HEK293T (cell line): ENCODE measurements at regions not wholly inside any gene's neighbourhood (a gene's known extent, or its start where the extent isn't known, plus 50 kb on each side); places are given as distances from the start of the nearest gene placed in this dataset.

Source experiments
- CTCF ChIA-PET: fragments of 350-600 bp; formaldehyde crosslinking; extraction: SDS; loops from one replicate; lab custom pipeline; 2021; ENCODE audit warnings: antibody characterized with exemption, inconsistent platforms; lab: Yijun Ruan, JAX
- POLR2A ChIA-PET: fragments of 350-600 bp; formaldehyde crosslinking; extraction: SDS; loops from one replicate; lab custom pipeline; 2020; ENCODE audit warnings: antibody characterized with exemption, inconsistent platforms; lab: Yijun Ruan, JAX
- DNase-seq: peaks from one replicate; pipeline ENCODE4 v3.0.0; 2012; ENCODE audit warnings: mixed read lengths; ENCODE audit errors: extremely low spot score
- ARNT ChIP-seq: fragments of 450-650 bp; IDR thresholded peaks from 2 replicates; pipeline ENCODE4 v1.6.1; 2017; ENCODE audit warnings: mild to moderate bottlenecking
- BHLHE40 ChIP-seq: fragments of 450-650 bp; IDR thresholded peaks from 2 replicates; pipeline ENCODE4 v1.6.1; 2016; ENCODE audit warnings: mild to moderate bottlenecking, moderate library complexity, borderline replicate concordance
- CTBP1 ChIP-seq: fragments of 450-650 bp; IDR thresholded peaks from 2 replicates; pipeline ENCODE4 v1.6.1; 2016; ENCODE audit warnings: borderline replicate concordance
- ELF4 ChIP-seq: fragments of 450-650 bp; IDR thresholded peaks from 2 replicates; pipeline ENCODE4 v1.6.1; 2017; ENCODE audit warnings: antibody characterized with exemption
- FOXA1 ChIP-seq: fragments of 450-650 bp; IDR thresholded peaks from 2 replicates; pipeline ENCODE4 v1.6.1; 2016; ENCODE audit warnings: mild to moderate bottlenecking
- FOXK2 ChIP-seq: fragments of 450-650 bp; IDR thresholded peaks from 2 replicates; pipeline ENCODE4 v1.6.1; 2016; ENCODE audit warnings: mild to moderate bottlenecking
- FOXM1 ChIP-seq: fragments of 450-650 bp; IDR thresholded peaks from 2 replicates; pipeline ENCODE4 v1.6.1; 2017; ENCODE audit warnings: mild to moderate bottlenecking, borderline replicate concordance
- HDGF ChIP-seq: fragments of 450-650 bp; IDR thresholded peaks from 2 replicates; pipeline ENCODE4 v1.6.1; 2017; ENCODE audit warnings: antibody characterized with exemption, borderline replicate concordance
- L3MBTL2 ChIP-seq: fragments of 450-650 bp; conservative IDR thresholded peaks from 2 replicates; pipeline ENCODE4 v1.6.1; 2016; ENCODE audit warnings: mild to moderate bottlenecking
- LEF1 ChIP-seq: fragments of 450-650 bp; IDR thresholded peaks from 2 replicates; pipeline ENCODE4 v1.6.1; 2017; ENCODE audit warnings: mild to moderate bottlenecking, borderline replicate concordance
- NFRKB ChIP-seq: fragments of 450-650 bp; IDR thresholded peaks from 2 replicates; pipeline ENCODE4 v1.6.1; 2016; ENCODE audit warnings: mild to moderate bottlenecking, moderate library complexity
- PKNOX1 ChIP-seq: fragments of 450-650 bp; IDR thresholded peaks from 2 replicates; pipeline ENCODE4 v1.6.1; 2016
- SP1 ChIP-seq: fragments of 450-650 bp; IDR thresholded peaks from 2 replicates; pipeline ENCODE4 v1.6.1; 2017
- SUZ12 ChIP-seq: fragments of 450-650 bp; IDR thresholded peaks from 2 replicates; pipeline ENCODE4 v1.6.1; 2016; ENCODE audit warnings: mild to moderate bottlenecking
- TARDBP ChIP-seq: fragments of 450-650 bp; IDR thresholded peaks from 2 replicates; pipeline ENCODE4 v1.6.1; 2016
- ZNF384 ChIP-seq: fragments of 450-650 bp; IDR thresholded peaks from 2 replicates; pipeline ENCODE4 v1.6.1; 2016

- TF ChIP-seq PKNOX1 (no peak), TARDBP (no peak), ZNF384 (no peak), ARNT (no peak), ELF4 (no peak), FOXM1 (no peak), CTBP1 (no peak), LEF1 (no peak), BHLHE40 (no peak), HDGF (no peak), FOXA1 (no peak), NFRKB (no peak), SUZ12 (no peak), FOXK2 (no peak), L3MBTL2 (no peak), SP1 (no peak)
Measured at GRCh38 chr15:98398886-98399285, 249.5 kb upstream of the IGF1R start.

GRCh38 chr15:98400120-98400519 is 248.2 kb upstream of the IGF1R start:
- ChIA-PET POLR2A (no interaction called here), CTCF (no interaction called here)
- no peak for DNase-seq
- TF ChIP-seq FOXA1: no peak
- TF ChIP-seq HDGF: no peak
- no peak for TF ChIP-seq SUZ12
- TF ChIP-seq FOXK2: no peak
- no peak for TF ChIP-seq TARDBP
- no peak for TF ChIP-seq CTBP1
- TF ChIP-seq ELF4: no peak
- TF ChIP-seq SP1: no peak
- TF ChIP-seq LEF1: no peak
- TF ChIP-seq L3MBTL2: no peak
- no peak for TF ChIP-seq PKNOX1

More at GRCh38 chr15:98398886-98399285, 249.5 kb upstream of the IGF1R start:
- DNase-seq: no peak
- ChIA-PET POLR2A (no interaction called here), CTCF (interaction anchor here (0.5 kb wide), 1 partner anchor 97 kb away, joined by 3 read pairs; no protein-coding TSS in a partner anchor)

GRCh38 chr15:98401029-98401428 is 247.3 kb upstream of the IGF1R start:
- CTCF ChIA-PET: no interaction called here
- TF ChIP-seq SUZ12 (no peak), HDGF (no peak)
- no peak for DNase-seq
- POLR2A ChIA-PET: no interaction called here

GRCh38 chr15:98402486-98402885 is 245.9 kb upstream of the IGF1R start:
- CTCF ChIA-PET: no interaction called here
- TF ChIP-seq FOXK2 (no peak), ARNT (no peak)
- no peak for DNase-seq
- POLR2A ChIA-PET: no interaction called here

- TF ChIP-seq L3MBTL2 (no peak), SUZ12 (no peak), CTBP1 (no peak), SP1 (no peak), HDGF (no peak), ELF4 (no peak), TARDBP (no peak), ARNT (no peak), LEF1 (no peak), ZNF384 (no peak), FOXA1 (no peak), BHLHE40 (no peak), FOXK2 (no peak)
- ChIA-PET CTCF (interaction anchor here (0.7 to 1.0 kb wide), 2 partner anchors 19 to 87 kb away, joined by 3 read pairs; no protein-coding TSS in a partner anchor), POLR2A (no interaction called here)
- DNase-seq: no peak
Measured at GRCh38 chr15:98403169-98403568, 245.2 kb upstream of the IGF1R start.

DNA sequence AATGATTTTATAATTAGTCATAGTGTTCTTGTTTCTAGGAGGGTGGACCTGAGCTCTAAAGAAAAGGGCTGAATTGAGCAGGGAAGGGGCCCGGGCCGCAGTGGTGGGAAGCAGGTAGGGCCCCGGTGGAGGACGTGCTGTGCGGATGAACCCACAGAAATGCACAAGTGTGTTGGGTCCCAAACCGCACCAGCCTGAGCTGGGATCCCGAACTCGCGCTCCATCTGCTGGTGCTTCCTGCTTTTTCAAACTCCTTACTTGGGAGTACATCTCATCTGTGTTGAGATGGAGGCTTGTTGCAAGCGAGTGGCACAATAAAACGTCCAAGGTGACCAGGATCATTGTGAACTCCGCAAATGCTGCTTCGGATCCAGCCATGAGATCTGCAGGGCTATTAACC is 244.8 kb upstream of the IGF1R start:
- DNase-seq: no peak
- CTCF ChIA-PET: interaction anchor here (0.7 to 1.0 kb wide), 2 partner anchors 18 to 88 kb away, joined by 3 read pairs; no protein-coding TSS in a partner anchor
- no peak for TF ChIP-seq SUZ12
- no peak for TF ChIP-seq FOXM1
- no peak for TF ChIP-seq L3MBTL2
- no peak for TF ChIP-seq TARDBP
- TF ChIP-seq ARNT: no peak
- TF ChIP-seq HDGF: no peak
- TF ChIP-seq SP1: no peak
- no peak for TF ChIP-seq BHLHE40
- no peak for TF ChIP-seq FOXK2
- TF ChIP-seq PKNOX1: no peak
- TF ChIP-seq LEF1: no peak
- TF ChIP-seq CTBP1: no peak
- no peak for TF ChIP-seq ZNF384
- TF ChIP-seq NFRKB: no peak
- no peak for TF ChIP-seq ELF4
- TF ChIP-seq FOXA1: no peak
- POLR2A ChIA-PET: no interaction called here

GRCh38 chr15:98405013-98405412 is 243.3 kb upstream of the IGF1R start:
- ChIA-PET POLR2A (no interaction called here), CTCF (no interaction called here)
- TF ChIP-seq HDGF (no peak), SUZ12 (no peak), TARDBP (no peak), PKNOX1 (no peak), FOXM1 (no peak), ELF4 (no peak), FOXK2 (no peak), SP1 (no peak), LEF1 (no peak), L3MBTL2 (no peak), BHLHE40 (no peak)
- DNase-seq: no peak
